SH-SY5Y (cell line): ENCODE measurements at regions not wholly inside any gene's neighbourhood (a gene's known extent, or its start where the extent isn't known, plus 50 kb on each side); places are given as distances from the start of the nearest gene placed in this dataset.

Experiments
- GATA2 ChIP-seq: IDR thresholded peaks from 2 replicates; pipeline ENCODE4 v1.6.1; 2011; ENCODE audit warnings: mild to moderate bottlenecking, low read depth, low read length
- GATA3 ChIP-seq: IDR thresholded peaks from 2 replicates; pipeline ENCODE4 v1.6.1; 2011; ENCODE audit warnings: low read depth, mild to moderate bottlenecking, low read length, moderate library complexity

- no peak for TF ChIP-seq GATA2
- no peak for TF ChIP-seq GATA3
These were observed 60.1 kb upstream of the FHIP2A start for GRCh38 chr10:114761205-114762193.

- TF ChIP-seq GATA3: no peak
- no peak for TF ChIP-seq GATA2
These were observed 58.8 kb upstream of the FHIP2A start for GRCh38 chr10:114762811-114763210.

GRCh38 chr10:114764656-114765055 is 56.9 kb upstream of the FHIP2A start:
- TF ChIP-seq GATA2 (no peak), GATA3 (no peak)

GRCh38 chr10:114766470-114766869 is 55.1 kb upstream of the FHIP2A start:
- TF ChIP-seq GATA3 (no peak), GATA2 (no peak)

- TF ChIP-seq GATA2 (no peak), GATA3 (no peak)
These were observed 54.2 kb upstream of the FHIP2A start for GRCh38 chr10:114767101-114767985.

- TF ChIP-seq GATA2: no peak
- no peak for TF ChIP-seq GATA3
These were observed 53.4 kb upstream of the FHIP2A start for GRCh38 chr10:114767986-114768821.

- no peak for TF ChIP-seq GATA3
- no peak for TF ChIP-seq GATA2
These were observed 51.6 kb upstream of the FHIP2A start for GRCh38 chr10:114770009-114770408.

- no peak for TF ChIP-seq GATA3
- no peak for TF ChIP-seq GATA2
These were observed 50.4 kb upstream of the FHIP2A start for GRCh38 chr10:114771157-114771556.

- TF ChIP-seq GATA3 (no peak), GATA2 (no peak)
These were observed 49.8 kb upstream of the FHIP2A start for GRCh38 chr10:114771749-114772148.
